GM19238 (cell line): ENCODE measurements at regions not wholly inside any gene's neighbourhood (a gene's known extent, or its start where the extent isn't known, plus 50 kb on each side); places are given as distances from the start of the nearest gene placed in this dataset.

ENCODE experiments used
- DNase-seq: peaks from one replicate; pipeline ENCODE4 v3.0.0; 2011; ENCODE audit warnings: low spot score; ENCODE audit not compliant: insufficient read length

GRCh38 chr1:172951730-172952365, 98.9 kb downstream of the TNFSF18 start:
- DNase-seq, result no peak

GRCh38 chr1:172952516-172952915, 98.2 kb downstream of the TNFSF18 start:
- no peak for DNase-seq

GRCh38 chr1:172954476-172955150, 96.1 kb downstream of the TNFSF18 start:
- DNase-seq, result no peak

- no peak for DNase-seq
Measured at GRCh38 chr1:172955161-172955815, 95.5 kb downstream of the TNFSF18 start.

GRCh38 chr1:172956871-172957270, 93.9 kb downstream of the TNFSF18 start:
- no peak for DNase-seq

GRCh38 chr1:172957491-172957890, 93.2 kb downstream of the TNFSF18 start:
- no peak for DNase-seq

GRCh38 chr1:172959571-172959970, 91.2 kb downstream of the TNFSF18 start:
- no peak for DNase-seq

- no peak for DNase-seq
Measured at GRCh38 chr1:172960019-172960418, 90.7 kb downstream of the TNFSF18 start.

GRCh38 chr1:172960454-172961208, 90.1 kb downstream of the TNFSF18 start:
- DNase-seq, result no peak

GRCh38 chr1:172964864-172965263, 85.9 kb downstream of the TNFSF18 start:
- no peak for DNase-seq

- DNase-seq, result no peak
Measured at GRCh38 chr1:172966844-172967540, 83.7 kb downstream of the TNFSF18 start.

- no peak for DNase-seq
Measured at GRCh38 chr1:172967936-172968335, 82.8 kb downstream of the TNFSF18 start.

GRCh38 chr1:172969611-172970010, 81.1 kb downstream of the TNFSF18 start:
- no peak for DNase-seq

- DNase-seq, result no peak
Measured at GRCh38 chr1:172970186-172970585, 80.6 kb downstream of the TNFSF18 start.

GRCh38 chr1:172971241-172971640, 79.5 kb downstream of the TNFSF18 start:
- no peak for DNase-seq

- no peak for DNase-seq
Measured at GRCh38 chr1:172972258-172972657, 78.5 kb downstream of the TNFSF18 start.

GRCh38 chr1:172973424-172973823, 77.3 kb downstream of the TNFSF18 start:
- no peak for DNase-seq

GRCh38 chr1:172976222-172977041, 74.3 kb downstream of the TNFSF18 start:
- no peak for DNase-seq

GRCh38 chr1:172977296-172978017, 73.3 kb downstream of the TNFSF18 start:
- no peak for DNase-seq

- DNase-seq, result no peak
Measured at GRCh38 chr1:172978595-172978994, 72.1 kb downstream of the TNFSF18 start.
